ENCODE measurements at regions not wholly inside any gene's neighbourhood (a gene's known extent, or its start where the extent isn't known, plus 50 kb on each side); places are given as distances from the start of the nearest gene placed in this dataset.

DNA sequence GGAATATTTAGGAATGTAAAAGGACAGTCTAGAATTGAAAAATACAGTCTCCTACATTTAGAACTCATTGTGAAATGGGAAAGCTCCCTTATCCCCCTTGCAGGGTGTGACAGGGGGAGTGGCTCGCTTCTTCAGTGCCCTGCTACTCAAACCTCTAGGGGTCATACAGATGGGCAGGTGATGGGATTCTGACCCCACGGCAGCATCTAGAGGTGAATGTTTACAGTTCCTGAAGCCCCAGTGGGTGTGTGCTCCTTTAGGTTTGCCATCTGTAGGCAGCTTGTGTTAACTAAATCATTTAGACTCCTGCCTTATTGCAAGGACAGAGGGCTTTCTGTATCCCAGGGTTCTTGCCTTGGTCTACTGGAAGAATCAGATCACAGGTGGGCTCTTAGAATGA is 271.0 kb upstream of the MPDZ start:
- no peak overlapping the region for H3K27ac Mint-ChIP-seq
- H3K4me3 Mint-ChIP-seq = no peak overlapping the region
- no peak for DNase-seq (ENCODE audit: low spot score in 2 of 2, unreplicated experiment in 2 of 2)
- TF ChIP-seq, protein P1, sequence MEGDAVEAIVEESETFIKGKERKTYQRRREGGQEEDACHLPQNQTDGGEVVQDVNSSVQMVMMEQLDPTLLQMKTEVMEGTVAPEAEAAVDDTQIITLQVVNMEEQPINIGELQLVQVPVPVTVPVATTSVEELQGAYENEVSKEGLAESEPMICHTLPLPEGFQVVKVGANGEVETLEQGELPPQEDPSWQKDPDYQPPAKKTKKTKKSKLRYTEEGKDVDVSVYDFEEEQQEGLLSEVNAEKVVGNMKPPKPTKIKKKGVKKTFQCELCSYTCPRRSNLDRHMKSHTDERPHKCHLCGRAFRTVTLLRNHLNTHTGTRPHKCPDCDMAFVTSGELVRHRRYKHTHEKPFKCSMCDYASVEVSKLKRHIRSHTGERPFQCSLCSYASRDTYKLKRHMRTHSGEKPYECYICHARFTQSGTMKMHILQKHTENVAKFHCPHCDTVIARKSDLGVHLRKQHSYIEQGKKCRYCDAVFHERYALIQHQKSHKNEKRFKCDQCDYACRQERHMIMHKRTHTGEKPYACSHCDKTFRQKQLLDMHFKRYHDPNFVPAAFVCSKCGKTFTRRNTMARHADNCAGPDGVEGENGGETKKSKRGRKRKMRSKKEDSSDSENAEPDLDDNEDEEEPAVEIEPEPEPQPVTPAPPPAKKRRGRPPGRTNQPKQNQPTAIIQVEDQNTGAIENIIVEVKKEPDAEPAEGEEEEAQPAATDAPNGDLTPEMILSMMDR (IDR thresholded peaks at IDR 0.05; ENCODE audit: unreplicated experiment) = no peak
- H3K27me3 Mint-ChIP-seq (ENCODE audit: low read depth) = no peaks in the 10 kb centered on the region
- peaks cover 18% of the 10 kb centered on the region for H3K36me3 Mint-ChIP-seq
- H3K4me1 Mint-ChIP-seq = peaks cover 18% of the 10 kb centered on the region
- H3K9me3 Mint-ChIP-seq = peaks cover 47% of the 10 kb centered on the region

DNA sequence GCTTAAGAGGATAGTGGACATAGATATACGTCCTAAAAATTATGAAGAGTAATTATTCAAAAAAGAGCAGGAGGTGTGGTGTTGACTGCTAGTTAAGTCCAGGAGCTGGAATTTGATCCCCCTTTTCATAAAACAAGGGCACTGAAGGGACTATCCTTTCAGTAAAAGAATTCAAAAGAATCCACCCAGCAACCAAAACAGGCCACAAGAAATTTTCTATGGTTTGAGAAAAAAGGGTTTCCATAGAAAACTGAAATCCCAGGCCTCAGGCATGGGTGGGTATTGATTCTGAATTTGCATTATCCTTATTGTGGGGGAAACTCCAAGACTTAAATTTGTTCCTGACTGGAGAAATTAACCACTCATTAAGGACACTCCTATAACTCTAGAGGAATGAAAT is 269.0 kb upstream of the MPDZ start:
- TF ChIP-seq, protein P1 (IDR thresholded peaks at IDR 0.05; ENCODE audit: unreplicated experiment) = no peak
- no peaks in the 10 kb centered on the region for H3K27me3 Mint-ChIP-seq (ENCODE audit: low read depth)

DNA sequence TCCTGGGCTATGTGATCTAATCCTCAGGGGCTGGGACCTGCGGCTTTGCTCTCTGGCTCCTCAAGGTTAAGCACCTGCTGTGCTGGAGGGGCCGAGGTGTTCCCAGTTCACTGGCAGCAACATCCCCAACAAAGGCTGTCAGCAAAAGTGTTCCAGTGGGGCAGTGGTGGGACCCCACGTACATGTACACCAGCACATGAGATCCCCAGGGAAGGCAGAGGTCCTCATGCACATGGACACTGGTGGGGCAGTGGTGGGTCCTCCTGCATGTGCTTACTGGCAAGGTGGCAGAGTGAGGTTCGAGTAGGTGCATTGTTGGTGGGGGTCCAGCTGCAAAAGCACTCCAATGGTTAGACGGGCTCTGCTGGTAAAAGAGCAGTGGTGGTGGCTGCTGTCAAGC is 255.6 kb upstream of the MPDZ start:
- H3K27me3 Mint-ChIP-seq (ENCODE audit: low read depth) = no peaks in the 10 kb centered on the region
- TF ChIP-seq, protein P1 (IDR thresholded peaks at IDR 0.05; ENCODE audit: unreplicated experiment) = no peak
- DNase-seq (ENCODE audit: low spot score in 2 of 2, unreplicated experiment in 2 of 2) = no peak
- peaks cover 7% of the 10 kb centered on the region for H3K36me3 Mint-ChIP-seq
- peaks cover 20% of the 10 kb centered on the region for H3K4me1 Mint-ChIP-seq
- H3K9me3 Mint-ChIP-seq = peaks cover 29% of the 10 kb centered on the region
- no peak overlapping the region for H3K27ac Mint-ChIP-seq
- no peak overlapping the region for H3K4me3 Mint-ChIP-seq

More for the DNA sequence above, 269.0 kb upstream of the MPDZ start:
- Mint-ChIP-seq H3K4me1 (peaks cover 12% of the 10 kb centered on the region), H3K36me3 (peaks cover 18% of the 10 kb centered on the region), H3K27ac (no peak overlapping the region), H3K4me3 (no peak overlapping the region), H3K9me3 (peaks cover 47% of the 10 kb centered on the region)
- DNase-seq (ENCODE audit: low spot score in 2 of 2, unreplicated experiment in 2 of 2) = no peak

DNA sequence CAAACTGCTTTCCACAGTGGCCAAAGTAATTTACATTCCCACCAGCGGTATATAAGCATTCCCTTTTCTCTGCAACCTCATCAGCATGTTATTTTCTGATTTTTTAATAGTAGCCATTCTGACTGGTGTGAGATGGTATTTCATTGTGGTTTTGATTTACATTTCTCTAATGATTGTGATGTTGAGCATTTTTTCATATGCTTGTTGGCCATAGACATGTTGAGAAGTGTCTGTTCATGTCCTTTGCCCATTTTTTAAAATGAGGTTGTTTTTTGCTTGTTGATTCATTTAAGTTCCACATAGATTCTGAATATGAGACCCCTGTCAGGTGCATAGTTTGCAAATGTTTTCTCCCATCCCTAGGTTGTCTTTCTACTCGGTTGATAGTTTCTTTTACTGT is 254.5 kb upstream of the MPDZ start:
- DNase-seq (ENCODE audit: low spot score in 2 of 2, unreplicated experiment in 2 of 2) = no peak
- Mint-ChIP-seq H3K9me3 (peaks cover 27% of the 10 kb centered on the region), H3K27me3 (ENCODE audit: low read depth) (no peaks in the 10 kb centered on the region), H3K27ac (no peak overlapping the region), H3K36me3 (peaks cover 7% of the 10 kb centered on the region), H3K4me1 (peaks cover 29% of the 10 kb centered on the region), H3K4me3 (no peak overlapping the region)
- TF ChIP-seq, protein P1 (IDR thresholded peaks at IDR 0.05; ENCODE audit: unreplicated experiment) = no peak

DNA sequence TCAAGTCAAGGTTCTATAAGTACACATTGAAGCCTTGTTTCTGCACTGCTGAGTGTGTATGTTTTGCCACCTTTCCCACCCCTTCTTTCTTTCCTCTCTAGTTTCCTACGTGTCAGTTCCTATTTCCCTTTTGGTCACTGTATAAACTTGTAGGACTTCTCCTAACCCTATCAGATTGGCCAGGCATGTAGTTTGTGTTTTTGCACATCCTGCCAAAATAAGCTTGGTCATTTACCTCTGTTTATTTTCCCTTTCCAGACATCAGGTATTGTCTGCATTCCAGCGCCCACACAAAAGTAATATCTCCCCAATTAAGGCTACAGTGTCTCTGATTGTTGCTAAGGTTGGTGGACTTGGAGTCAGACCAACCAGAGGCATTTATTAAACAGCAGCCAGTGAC is 252.9 kb upstream of the MPDZ start:
- H3K27me3 Mint-ChIP-seq (ENCODE audit: low read depth) = no peaks in the 10 kb centered on the region
- H3K4me1 Mint-ChIP-seq = peaks cover 29% of the 10 kb centered on the region
- H3K9me3 Mint-ChIP-seq = peaks cover 33% of the 10 kb centered on the region
- DNase-seq (ENCODE audit: low spot score in 2 of 2, unreplicated experiment in 2 of 2) = no peak
- peak overlapping the region; percentile 9 for H3K27ac Mint-ChIP-seq
- TF ChIP-seq, protein P1 (IDR thresholded peaks at IDR 0.05; ENCODE audit: unreplicated experiment) = no peak
- no peak overlapping the region for H3K4me3 Mint-ChIP-seq
- peaks cover 7% of the 10 kb centered on the region for H3K36me3 Mint-ChIP-seq
